Tibial artery (tissue), 4 donors: ENCODE measurements at regions not wholly inside any gene's neighbourhood (a gene's known extent, or its start where the extent isn't known, plus 50 kb on each side); places are given as distances from the start of the nearest gene placed in this dataset.
"Not testable (repeated sequence)": the region's sequence is repeated elsewhere in the genome, so short reads cannot be mapped to it uniquely, and the experiment has no call there.

ENCODE experiments used
- DNase-seq, 2 donors: peaks; one replicate each; pipeline ENCODE4 v3.0.0-alpha.2; 2019
- H3K27ac ChIP-seq, 2 donors: fragments of 200-600 bp; sonication (generic) in 1 of 2; 1 replicate in 1 of 2; 2 replicates in 1 of 2; pipeline ENCODE4 v1.5.1; 2018 to 2019; ENCODE audit warnings: mild to moderate bottlenecking in 1 of 2
- H3K27me3 ChIP-seq, 2 donors: fragments of 200-600 bp; sonication (generic) in 1 of 2; one replicate each; pipeline versions ENCODE4 v1.5.1 to v1.6.0; 2016 to 2019
- H3K36me3 ChIP-seq, 3 donors: fragments of 200-600 bp; sonication (generic) in 2 of 3; one replicate each; pipeline ENCODE4 v1.5.1; 2016 to 2019; ENCODE audit warnings: mild to moderate bottlenecking in 2 of 3
- H3K4me1 ChIP-seq, 4 donors: fragments of 200-600 bp; sonication (generic) in 2 of 4; 1 replicate in 3 of 4; 2 replicates in 1 of 4; pipeline ENCODE4 v1.5.1; 2016 to 2019
- H3K4me3 ChIP-seq, 2 donors: fragments of 200-600 bp; sonication (generic) in 1 of 2; 1 replicate in 1 of 2; 2 replicates in 1 of 2; pipeline ENCODE4 v1.5.1; 2018 to 2019; ENCODE audit warnings: mild to moderate bottlenecking in 2 of 2
- H3K9me3 ChIP-seq, 3 donors: fragments of 200-600 bp; sonication (generic) in 1 of 3; one replicate each; pipeline ENCODE4 v1.5.1; 2016 to 2019
- CTCF ChIP-seq, 2 experiments: fragments of 200-600 bp in 1 of 2; fragments of 450-650 bp in 1 of 2; IDR thresholded peaks; one replicate each; pipeline ENCODE4 v1.5.1; 2017 to 2019; ENCODE audit warnings: antibody characterized with exemption in 2 of 2, mild to moderate bottlenecking in 1 of 2, moderate library complexity in 1 of 2
- intact Hi-C: fragments of 100-400 bp; cut with DNase I; formaldehyde crosslinking; loops from one replicate; pipeline ENCODE4 v1.15.0; 2023; ENCODE audit warnings: low total_unique reads

- TF ChIP-seq CTCF (IDR thresholded peaks at IDR 0.05): no peak
- no peaks in the 10 kb centered on the region for H3K4me1 ChIP-seq
Measured at GRCh38 chr14:48331421-48331820, 656.0 kb upstream of the MDGA2 start.

GRCh38 chr14:48325486-48325885 lies 650.1 kb upstream of the MDGA2 start:
- Histone ChIP-seq H3K9me3 (no peaks in the 10 kb centered on the region), H3K4me1 (no peaks in the 10 kb centered on the region), H3K27me3 (no peaks in the 10 kb centered on the region), H3K27ac (no peak overlapping the region), H3K36me3 (no peaks in the 10 kb centered on the region), H3K4me3 (no peak overlapping the region)
- TF ChIP-seq CTCF (IDR thresholded peaks at IDR 0.05): no peak
- no peak for DNase-seq
- intact Hi-C loops: no loop called here

More at GRCh38 chr14:48331421-48331820, 656.0 kb upstream of the MDGA2 start:
- Histone ChIP-seq H3K27ac (no peak overlapping the region), H3K9me3 (no peaks in the 10 kb centered on the region), H3K36me3 (no peaks in the 10 kb centered on the region), H3K4me3 (no peak overlapping the region), H3K27me3 (no peaks in the 10 kb centered on the region)
- DNase-seq: no peak
- intact Hi-C loops: no loop called here

GRCh38 chr14:48323665-48324064 lies 648.3 kb upstream of the MDGA2 start:
- Histone ChIP-seq H3K36me3 (no peaks in the 10 kb centered on the region), H3K4me1 (no peaks in the 10 kb centered on the region), H3K27me3 (no peaks in the 10 kb centered on the region), H3K4me3 (no peak overlapping the region), H3K9me3 (no peaks in the 10 kb centered on the region), H3K27ac (no peak overlapping the region)
- intact Hi-C loops: no loop called here
- DNase-seq: no peak
- no peak for TF ChIP-seq CTCF (IDR thresholded peaks at IDR 0.05)

- H3K9me3 ChIP-seq: no peaks in the 10 kb centered on the region
- intact Hi-C loops: no loop called here
- H3K27ac ChIP-seq: no peak overlapping the region
- no peaks in the 10 kb centered on the region for H3K27me3 ChIP-seq
- H3K4me3 ChIP-seq: no peak overlapping the region
- no peaks in the 10 kb centered on the region for H3K36me3 ChIP-seq
- DNase-seq: no peak
- no peak for TF ChIP-seq CTCF (IDR thresholded peaks at IDR 0.05)
- no peaks in the 10 kb centered on the region for H3K4me1 ChIP-seq
Measured at GRCh38 chr14:48319823-48320222, 644.4 kb upstream of the MDGA2 start.

GRCh38 chr14:48304729-48305128 lies 629.3 kb upstream of the MDGA2 start:
- Histone ChIP-seq H3K36me3 (no peaks in the 10 kb centered on the region), H3K4me3 (no peak overlapping the region), H3K27me3 (no peaks in the 10 kb centered on the region), H3K4me1 (no peaks in the 10 kb centered on the region), H3K9me3 (no peaks in the 10 kb centered on the region), H3K27ac (no peak overlapping the region)
- no peak for DNase-seq
- no peak for TF ChIP-seq CTCF (IDR thresholded peaks at IDR 0.05)
- intact Hi-C loops: no loop called here

- H3K36me3 ChIP-seq: no peaks in the 10 kb centered on the region
- DNase-seq: no peak
- H3K4me1 ChIP-seq: no peaks in the 10 kb centered on the region
- H3K9me3 ChIP-seq: peaks cover 0 to 8% (median 0%) of the 10 kb centered on the region in 3 donors
- H3K27me3 ChIP-seq: no peaks in the 10 kb centered on the region
- no peak overlapping the region for H3K4me3 ChIP-seq
- no peak for TF ChIP-seq CTCF (IDR thresholded peaks at IDR 0.05)
- H3K27ac ChIP-seq: no peak overlapping the region
- intact Hi-C loops: no loop called here
Measured at GRCh38 chr14:48289701-48290100, 614.3 kb upstream of the MDGA2 start.

- H3K36me3 ChIP-seq, H3K4me1 ChIP-seq, DNase-seq, H3K9me3 ChIP-seq, intact Hi-C loops, H3K27me3 ChIP-seq, H3K27ac ChIP-seq, H3K4me3 ChIP-seq: not testable (repeated sequence)
Measured at GRCh38 chr14:48285217-48285616, 609.8 kb upstream of the MDGA2 start.
